Non-pigmented ciliary epithelial cell (primary cell): ENCODE measurements at regions not wholly inside any gene's neighbourhood (a gene's known extent, or its start where the extent isn't known, plus 50 kb on each side); places are given as distances from the start of the nearest gene placed in this dataset.

Experiments
- DNase-seq: peaks from one replicate; pipeline ENCODE4 v3.0.0-alpha.2; 2010; ENCODE audit warnings: low read depth

- no peak for DNase-seq
Measured at GRCh38 chr14:100674897-100675619, 51.6 kb upstream of the DLK1 start.

GRCh38 chr14:100675699-100676684 is 50.7 kb upstream of the DLK1 start:
- no peak for DNase-seq
